Activated B cell treated with CpG ODN at 0.5 μM for 24 hours (primary cell): ENCODE measurements at regions not wholly inside any gene's neighbourhood (a gene's known extent, or its start where the extent isn't known, plus 50 kb on each side); places are given as distances from the start of the nearest gene placed in this dataset.

Source experiments
- ATAC-seq: fragments of 200-7000 bp; cut with Tn5 transposase; one replicate; pipeline ENCODE4 v1.10.0; 2021; ENCODE audit warnings: low read depth, mild to moderate bottlenecking, moderate library complexity
- CTCF ChIA-PET: fragments of 350-600 bp; sonication (Branson Sonifier 250); formaldehyde crosslinking; loops from one replicate; lab custom pipeline; 2021; ENCODE audit warnings: antibody characterized with exemption; lab: Charles Lee
- POLR2A ChIA-PET: fragments of 350-600 bp; sonication (Branson Sonifier 250); formaldehyde crosslinking; loops from one replicate; lab custom pipeline; 2021; ENCODE audit warnings: antibody characterized with exemption; lab: Charles Lee
- DNase-seq: peaks from one replicate; pipeline ENCODE4 v3.0.0; 2022
- H3K27ac Mint-ChIP-seq: one replicate; pipeline ENCODE4 v1.8.0; 2020; ENCODE audit warnings: mixed read lengths
- H3K27me3 Mint-ChIP-seq: one replicate; pipeline ENCODE4 v1.8.0; 2021; ENCODE audit warnings: mixed read lengths
- H3K36me3 Mint-ChIP-seq: one replicate; pipeline ENCODE4 v1.8.0; 2021; ENCODE audit warnings: low read depth, mixed read lengths
- H3K4me1 Mint-ChIP-seq: one replicate; pipeline ENCODE4 v1.8.0; 2021; ENCODE audit warnings: mixed read lengths
- H3K4me3 Mint-ChIP-seq: one replicate; pipeline ENCODE4 v1.8.0; 2020; ENCODE audit warnings: mild to moderate bottlenecking, mixed read lengths
- H3K9me3 Mint-ChIP-seq: one replicate; pipeline ENCODE4 v1.8.0; 2020; ENCODE audit warnings: mixed read lengths
- intact Hi-C: fragments of 100-400 bp; cut with micrococcal nuclease; formaldehyde crosslinking; loops from one replicate; pipeline ENCODE4 v1.15.1; 2024
- TF ChIP-seq, protein P1 (sequence below): fragments of 200-600 bp; IDR thresholded peaks from one replicate; pipeline ENCODE4 v1.8.0; 2022; ENCODE audit warnings: antibody characterized with exemption, mild to moderate bottlenecking

DNA sequence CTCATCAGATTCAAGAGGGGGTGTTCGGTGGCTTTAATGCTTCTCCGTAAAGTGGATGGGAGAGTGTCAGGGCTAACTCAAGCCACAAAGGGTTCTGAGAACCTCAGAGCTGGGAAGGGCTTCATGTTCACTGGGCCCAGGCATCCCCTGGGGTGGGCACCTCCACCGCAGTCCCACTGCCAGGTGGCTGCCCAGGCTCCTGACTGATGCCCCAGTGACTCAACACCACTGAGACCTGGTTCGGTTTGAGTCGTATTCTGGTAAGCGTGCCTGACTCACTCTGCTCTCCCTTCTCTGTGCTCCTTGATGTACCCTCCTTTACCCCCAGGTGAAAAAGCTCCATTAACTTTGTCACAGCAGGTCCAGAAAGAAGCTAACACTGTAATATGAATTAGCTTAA is 304.6 kb downstream of the RPLP1 start:
- Mint-ChIP-seq H3K27me3 (no peaks in the 10 kb centered on the region), H3K4me1 (peaks cover 86% of the 10 kb centered on the region), H3K36me3 (peaks cover 4% of the 10 kb centered on the region), H3K4me3 (peak overlapping the region; percentile 33), H3K27ac (peak overlapping the region; percentile 73), H3K9me3 (peaks cover 11% of the 10 kb centered on the region)
- TF ChIP-seq, protein P1, sequence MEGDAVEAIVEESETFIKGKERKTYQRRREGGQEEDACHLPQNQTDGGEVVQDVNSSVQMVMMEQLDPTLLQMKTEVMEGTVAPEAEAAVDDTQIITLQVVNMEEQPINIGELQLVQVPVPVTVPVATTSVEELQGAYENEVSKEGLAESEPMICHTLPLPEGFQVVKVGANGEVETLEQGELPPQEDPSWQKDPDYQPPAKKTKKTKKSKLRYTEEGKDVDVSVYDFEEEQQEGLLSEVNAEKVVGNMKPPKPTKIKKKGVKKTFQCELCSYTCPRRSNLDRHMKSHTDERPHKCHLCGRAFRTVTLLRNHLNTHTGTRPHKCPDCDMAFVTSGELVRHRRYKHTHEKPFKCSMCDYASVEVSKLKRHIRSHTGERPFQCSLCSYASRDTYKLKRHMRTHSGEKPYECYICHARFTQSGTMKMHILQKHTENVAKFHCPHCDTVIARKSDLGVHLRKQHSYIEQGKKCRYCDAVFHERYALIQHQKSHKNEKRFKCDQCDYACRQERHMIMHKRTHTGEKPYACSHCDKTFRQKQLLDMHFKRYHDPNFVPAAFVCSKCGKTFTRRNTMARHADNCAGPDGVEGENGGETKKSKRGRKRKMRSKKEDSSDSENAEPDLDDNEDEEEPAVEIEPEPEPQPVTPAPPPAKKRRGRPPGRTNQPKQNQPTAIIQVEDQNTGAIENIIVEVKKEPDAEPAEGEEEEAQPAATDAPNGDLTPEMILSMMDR: no peak
- DNase-seq (peak; percentile 40), ATAC-seq (peak; percentile 11)
- intact Hi-C loops: loop anchor here (5.0 kb wide), 1 partner anchor 510 kb away; no protein-coding TSS in a partner anchor
- POLR2A ChIA-PET: interaction anchor here (0.5 to 4.6 kb wide), 11 partner anchors 44 to 748 kb away, joined by 3 to 84 read pairs (median 6); partner anchors contain the start of gene TLE3
- CTCF ChIA-PET: interaction anchor here (1.0 to 2.2 kb wide), 2 partner anchors 216 to 729 kb away, joined by 3 to 6 read pairs; no protein-coding TSS in a partner anchor

- Mint-ChIP-seq H3K4me1 (peaks cover 97% of the 10 kb centered on the region), H3K27me3 (no peaks in the 10 kb centered on the region), H3K36me3 (no peaks in the 10 kb centered on the region), H3K4me3 (peak overlapping the region; percentile 15), H3K27ac (peak overlapping the region; percentile 57), H3K9me3 (peaks cover 4% of the 10 kb centered on the region)
- ChIA-PET POLR2A (interaction anchor here (0.6 to 4.6 kb wide), 10 partner anchors 93 to 747 kb away, joined by 3 to 84 read pairs (median 6); partner anchors contain the start of gene TLE3), CTCF (no interaction called here)
- DNase-seq (no peak), ATAC-seq (no peak)
- TF ChIP-seq, protein P1: no peak
- intact Hi-C loops: loop anchor here (5.0 kb wide), 1 partner anchor 509 kb away; no protein-coding TSS in a partner anchor
Observed at GRCh38 chr15:69758291-69758771, 305.7 kb downstream of the RPLP1 start.

DNA sequence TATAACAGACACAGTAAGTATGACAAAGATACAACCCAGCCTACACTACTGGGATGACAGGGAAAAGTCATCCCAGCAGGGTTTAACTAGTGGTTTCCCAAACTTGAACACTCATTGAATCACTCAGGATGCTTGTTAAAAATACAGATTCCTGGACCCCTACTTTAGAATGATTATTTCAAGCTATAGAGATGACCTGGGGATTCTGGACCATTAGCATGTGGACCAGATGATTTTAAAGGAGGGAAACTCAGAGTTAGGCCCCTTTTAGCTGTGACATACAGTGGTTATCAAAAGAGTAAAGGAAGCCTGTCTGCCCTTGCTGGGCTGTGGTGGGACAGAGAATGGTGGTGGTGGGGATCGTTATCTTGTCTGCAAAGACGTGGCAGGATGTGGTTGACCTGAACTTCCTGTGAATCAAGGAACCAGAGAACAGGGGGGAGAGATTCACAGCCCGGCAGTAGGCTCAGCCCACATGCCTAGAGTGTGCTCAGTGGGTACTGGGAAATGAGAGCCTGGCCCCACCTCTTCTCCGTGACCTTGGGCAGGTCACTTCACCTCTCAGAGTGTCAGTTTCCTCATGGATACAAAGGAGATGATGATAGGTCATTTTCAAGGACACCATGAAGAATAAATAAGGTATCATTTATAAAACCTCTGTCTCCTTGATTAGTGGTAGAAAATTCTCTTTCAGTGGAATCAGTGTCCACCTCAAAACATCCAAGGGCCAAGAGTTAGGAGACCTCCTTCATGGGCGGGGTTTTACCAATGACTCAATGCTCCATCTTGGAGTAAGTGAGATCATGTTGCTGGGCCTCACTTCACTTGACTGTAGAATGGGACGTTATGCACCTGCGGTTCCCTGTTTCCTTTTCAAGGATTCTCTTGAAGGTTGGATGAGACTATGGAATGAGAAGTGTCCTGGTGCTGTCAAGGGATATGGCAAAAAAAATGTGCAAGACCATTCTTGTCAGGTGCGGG is 306.5 kb downstream of the RPLP1 start:
- CTCF ChIA-PET: no interaction called here
- H3K4me1 Mint-ChIP-seq: peaks cover 93% of the 10 kb centered on the region
- no peaks in the 10 kb centered on the region for H3K36me3 Mint-ChIP-seq
- no peaks in the 10 kb centered on the region for H3K27me3 Mint-ChIP-seq
- H3K9me3 Mint-ChIP-seq: no peaks in the 10 kb centered on the region
- TF ChIP-seq, protein P1: no peak
- intact Hi-C loops: loop anchor here (1.0 to 5.0 kb wide), 2 partner anchors 221 to 508 kb away; no protein-coding TSS in a partner anchor
- peak; percentile 46 for DNase-seq
- H3K27ac Mint-ChIP-seq: peak overlapping the region; percentile 57
- peak overlapping the region; percentile 28 for H3K4me3 Mint-ChIP-seq
- POLR2A ChIA-PET: interaction anchor here (0.6 to 4.6 kb wide), 5 partner anchors 123 to 746 kb away, joined by 3 to 84 read pairs (median 14); partner anchors contain the start of gene TLE3
- ATAC-seq: peak; percentile 47

DNA sequence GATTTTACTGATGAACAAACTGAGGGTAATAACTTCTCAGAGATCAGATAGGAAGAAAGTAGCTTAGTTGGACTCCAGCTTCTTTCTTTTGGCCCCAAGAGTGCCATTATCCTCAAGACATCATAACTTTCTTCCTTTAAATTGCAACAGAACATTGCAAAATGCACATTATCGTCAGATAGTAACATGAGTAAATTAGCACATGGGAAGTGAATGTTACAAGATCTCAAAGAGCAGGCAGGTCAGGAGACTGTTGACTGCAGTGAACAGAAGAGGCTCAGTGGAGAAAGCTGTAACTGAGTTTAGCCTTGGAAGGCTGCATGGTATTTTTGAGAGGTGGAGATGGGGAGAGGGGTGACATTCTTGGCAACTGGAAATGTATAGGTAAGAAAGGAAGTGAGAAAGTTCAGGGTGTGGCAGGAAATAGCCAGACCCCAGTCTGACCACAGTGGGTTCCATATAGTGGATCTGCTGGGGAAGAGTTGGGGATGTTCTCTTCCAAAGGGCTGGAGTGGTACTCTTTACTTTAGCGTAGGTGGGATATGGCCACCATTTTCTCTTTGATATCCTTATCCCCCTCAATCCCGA is 307.7 kb downstream of the RPLP1 start:
- DNase-seq (no peak), ATAC-seq (no peak)
- TF ChIP-seq, protein P1: no peak
- POLR2A ChIA-PET: interaction anchor here (0.7 to 3.1 kb wide), 11 partner anchors 121 to 744 kb away, joined by 3 to 16 read pairs (median 3); partner anchors contain the start of gene TLE3
- Mint-ChIP-seq H3K36me3 (no peaks in the 10 kb centered on the region), H3K4me1 (peaks cover 81% of the 10 kb centered on the region), H3K27me3 (no peaks in the 10 kb centered on the region), H3K27ac (peak overlapping the region; percentile 57), H3K9me3 (no peaks in the 10 kb centered on the region), H3K4me3 (peak overlapping the region; percentile 11)
- intact Hi-C loops: loop anchor here (5.0 kb wide), 2 partner anchors 162 to 968 kb away; no protein-coding TSS in a partner anchor
- CTCF ChIA-PET: interaction anchor here (1.0 kb wide), 1 partner anchor 10 kb away, joined by 3 read pairs; no protein-coding TSS in a partner anchor
